ENCODE measurements at regions not wholly inside any gene's neighbourhood (a gene's known extent, or its start where the extent isn't known, plus 50 kb on each side); places are given as distances from the start of the nearest gene placed in this dataset.
"Not testable (repeated sequence)": the region's sequence is repeated elsewhere in the genome, so short reads cannot be mapped to it uniquely, and the experiment has no call there.

DNA sequence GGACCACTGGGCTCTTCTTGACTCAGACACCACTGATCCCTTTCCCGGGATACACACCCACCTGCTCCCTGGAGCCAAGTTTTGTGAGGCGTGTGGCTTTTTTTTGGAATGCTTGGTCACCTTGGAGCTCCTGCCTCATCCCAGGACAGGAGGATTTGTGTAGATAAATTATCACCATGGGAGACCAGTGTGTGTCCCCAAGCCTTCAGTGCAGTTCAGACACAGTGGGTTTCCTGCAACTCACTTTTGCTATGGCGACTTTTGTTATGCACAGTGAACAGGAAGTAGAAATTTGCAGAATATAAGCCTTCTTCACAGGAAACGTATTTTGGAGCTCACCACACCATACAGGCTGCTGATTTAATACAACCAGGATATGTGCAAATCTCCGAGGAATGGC is 357.4 kb downstream of the PAX1 start:
- TF ChIP-seq, protein P1, sequence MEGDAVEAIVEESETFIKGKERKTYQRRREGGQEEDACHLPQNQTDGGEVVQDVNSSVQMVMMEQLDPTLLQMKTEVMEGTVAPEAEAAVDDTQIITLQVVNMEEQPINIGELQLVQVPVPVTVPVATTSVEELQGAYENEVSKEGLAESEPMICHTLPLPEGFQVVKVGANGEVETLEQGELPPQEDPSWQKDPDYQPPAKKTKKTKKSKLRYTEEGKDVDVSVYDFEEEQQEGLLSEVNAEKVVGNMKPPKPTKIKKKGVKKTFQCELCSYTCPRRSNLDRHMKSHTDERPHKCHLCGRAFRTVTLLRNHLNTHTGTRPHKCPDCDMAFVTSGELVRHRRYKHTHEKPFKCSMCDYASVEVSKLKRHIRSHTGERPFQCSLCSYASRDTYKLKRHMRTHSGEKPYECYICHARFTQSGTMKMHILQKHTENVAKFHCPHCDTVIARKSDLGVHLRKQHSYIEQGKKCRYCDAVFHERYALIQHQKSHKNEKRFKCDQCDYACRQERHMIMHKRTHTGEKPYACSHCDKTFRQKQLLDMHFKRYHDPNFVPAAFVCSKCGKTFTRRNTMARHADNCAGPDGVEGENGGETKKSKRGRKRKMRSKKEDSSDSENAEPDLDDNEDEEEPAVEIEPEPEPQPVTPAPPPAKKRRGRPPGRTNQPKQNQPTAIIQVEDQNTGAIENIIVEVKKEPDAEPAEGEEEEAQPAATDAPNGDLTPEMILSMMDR (IDR thresholded peaks at IDR 0.05; ENCODE audit: insufficient read depth, low read depth, low read length) = no peak
- ChIA-PET CTCF (no interaction called here), POLR2A (no interaction called here)
- H3K4me3 ChIP-seq (ENCODE audit: low read depth, low read length) = no peak overlapping the region
- no peaks in the 10 kb centered on the region for H3K36me3 ChIP-seq (ENCODE audit: control insufficient read depth, insufficient read depth, low read length)
- no peak for DNase-seq (ENCODE audit: low read depth)
- H3K27me3 ChIP-seq (ENCODE audit: control insufficient read depth, insufficient read depth, low read length) = no peaks in the 10 kb centered on the region

DNA sequence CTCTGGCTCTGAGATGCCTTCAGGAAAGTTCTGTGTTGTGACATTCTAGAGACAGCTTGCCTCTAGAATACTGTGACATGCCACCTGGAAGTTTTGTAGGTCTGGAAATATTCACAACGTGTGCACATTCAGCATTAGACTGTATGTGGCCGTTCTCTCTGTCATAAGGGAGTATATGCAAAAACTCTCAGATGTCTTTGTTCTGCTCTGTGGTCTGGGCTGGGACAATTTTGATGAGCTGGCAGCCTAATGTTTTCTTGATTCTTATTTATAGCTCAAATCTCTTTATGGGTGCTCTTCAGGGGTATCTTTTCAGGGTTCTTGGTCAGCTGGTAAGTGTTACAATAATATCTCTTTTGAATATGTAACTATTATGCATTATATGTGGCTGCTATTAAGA is 355.1 kb downstream of the PAX1 start:
- no peak for DNase-seq (ENCODE audit: low read depth)
- no peak overlapping the region for H3K4me3 ChIP-seq (ENCODE audit: low read depth, low read length)
- H3K36me3 ChIP-seq (ENCODE audit: control insufficient read depth, insufficient read depth, low read length) = no peaks in the 10 kb centered on the region
- TF ChIP-seq, protein P1 (IDR thresholded peaks at IDR 0.05; ENCODE audit: insufficient read depth, low read depth, low read length) = no peak
- H3K27me3 ChIP-seq (ENCODE audit: control insufficient read depth, insufficient read depth, low read length) = no peaks in the 10 kb centered on the region
- ChIA-PET POLR2A (no interaction called here), CTCF (interaction anchor here (0.6 kb wide), 1 partner anchor 218 kb away, joined by 5 read pairs; no protein-coding TSS in a partner anchor)

DNA sequence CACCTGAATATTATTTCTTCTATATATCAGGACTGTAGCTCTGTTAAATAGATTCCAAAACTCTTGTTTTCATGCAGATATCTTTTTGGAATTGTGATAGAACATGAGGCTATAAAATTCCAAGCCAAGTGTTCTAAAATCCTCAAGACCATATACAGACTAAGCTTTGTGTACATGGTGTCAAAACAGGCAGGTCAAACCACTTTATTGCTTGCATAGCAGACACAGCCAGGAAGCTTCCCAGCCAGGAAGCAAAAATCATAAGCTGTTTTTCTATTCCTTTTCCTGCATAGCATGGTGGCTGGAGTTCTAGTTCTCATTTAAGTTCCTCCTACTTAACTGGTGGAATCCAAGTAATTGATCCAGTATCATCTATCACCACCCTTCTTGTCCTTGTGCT is 353.3 kb downstream of the PAX1 start:
- TF ChIP-seq, protein P1 (IDR thresholded peaks at IDR 0.05; ENCODE audit: insufficient read depth, low read depth, low read length) = no peak
- H3K4me3 ChIP-seq (ENCODE audit: low read depth, low read length) = no peak overlapping the region
- DNase-seq (ENCODE audit: low read depth) = no peak
- POLR2A ChIA-PET = no interaction called here
- no peaks in the 10 kb centered on the region for H3K27me3 ChIP-seq (ENCODE audit: control insufficient read depth, insufficient read depth, low read length)
- CTCF ChIA-PET = no interaction called here
- no peaks in the 10 kb centered on the region for H3K36me3 ChIP-seq (ENCODE audit: control insufficient read depth, insufficient read depth, low read length)

DNA sequence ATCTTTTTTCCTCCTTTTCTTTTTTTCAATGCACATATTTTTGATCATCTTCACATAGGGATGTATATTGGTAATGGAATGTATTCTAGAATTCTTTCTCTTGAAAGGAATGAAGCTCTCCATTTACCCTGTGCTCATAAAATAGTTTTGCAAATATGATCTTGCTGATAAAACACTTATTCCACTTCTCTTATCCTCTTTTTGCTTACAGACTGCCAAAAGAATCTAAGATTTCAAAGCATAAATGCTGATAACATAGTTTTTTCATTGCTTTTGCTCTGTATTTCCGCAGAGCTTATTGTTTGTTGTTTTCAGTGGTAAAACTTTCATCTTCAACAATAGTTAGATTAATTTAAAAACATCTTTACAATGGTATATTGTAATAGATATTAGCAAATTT is 350.5 kb downstream of the PAX1 start:
- POLR2A ChIA-PET = no interaction called here
- no peak for DNase-seq (ENCODE audit: low read depth)
- no peak overlapping the region for H3K4me3 ChIP-seq (ENCODE audit: low read depth, low read length)
- TF ChIP-seq, protein P1 (IDR thresholded peaks at IDR 0.05; ENCODE audit: insufficient read depth, low read depth, low read length) = no peak
- H3K36me3 ChIP-seq (ENCODE audit: control insufficient read depth, insufficient read depth, low read length) = no peaks in the 10 kb centered on the region
- no peaks in the 10 kb centered on the region for H3K27me3 ChIP-seq (ENCODE audit: control insufficient read depth, insufficient read depth, low read length)
- CTCF ChIA-PET = no interaction called here

DNA sequence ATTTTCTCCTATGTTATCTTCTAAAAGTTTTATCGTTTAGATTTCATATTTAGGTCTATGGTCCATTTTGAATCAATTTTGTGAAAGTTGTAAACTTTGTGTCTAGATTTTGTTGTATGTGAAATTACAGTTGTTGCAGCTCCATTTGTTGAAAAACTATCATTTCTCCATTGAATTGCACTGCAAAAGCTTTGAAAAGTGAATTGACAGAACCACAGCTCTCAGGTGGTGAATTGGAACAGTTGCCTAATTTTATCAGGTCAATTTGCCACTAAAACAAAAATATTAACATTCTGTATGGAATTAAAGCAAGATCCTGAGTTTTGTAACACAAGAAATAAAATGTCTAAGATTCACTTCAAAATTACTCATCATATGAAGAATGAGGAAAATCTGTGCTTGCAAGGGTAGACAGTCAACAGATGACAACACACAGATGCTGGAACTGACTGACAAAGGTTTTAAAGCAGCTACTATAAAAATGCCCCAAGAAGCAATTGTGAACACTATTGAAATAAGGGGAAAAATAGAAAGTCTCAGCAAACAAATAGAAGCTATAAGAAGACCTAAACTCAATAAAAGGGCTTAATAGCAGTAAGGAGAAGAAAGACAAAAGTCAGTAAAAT is 346.7 kb downstream of the PAX1 start:
- CTCF ChIA-PET = no interaction called here
- H3K4me3 ChIP-seq (ENCODE audit: low read depth, low read length) = no peak overlapping the region
- no peak for DNase-seq (ENCODE audit: low read depth)
- H3K27me3 ChIP-seq (ENCODE audit: control insufficient read depth, insufficient read depth, low read length) = no peaks in the 10 kb centered on the region
- TF ChIP-seq, protein P1 (IDR thresholded peaks at IDR 0.05; ENCODE audit: insufficient read depth, low read depth, low read length) = no peak
- POLR2A ChIA-PET = no interaction called here
- H3K36me3 ChIP-seq (ENCODE audit: control insufficient read depth, insufficient read depth, low read length) = no peaks in the 10 kb centered on the region

DNA sequence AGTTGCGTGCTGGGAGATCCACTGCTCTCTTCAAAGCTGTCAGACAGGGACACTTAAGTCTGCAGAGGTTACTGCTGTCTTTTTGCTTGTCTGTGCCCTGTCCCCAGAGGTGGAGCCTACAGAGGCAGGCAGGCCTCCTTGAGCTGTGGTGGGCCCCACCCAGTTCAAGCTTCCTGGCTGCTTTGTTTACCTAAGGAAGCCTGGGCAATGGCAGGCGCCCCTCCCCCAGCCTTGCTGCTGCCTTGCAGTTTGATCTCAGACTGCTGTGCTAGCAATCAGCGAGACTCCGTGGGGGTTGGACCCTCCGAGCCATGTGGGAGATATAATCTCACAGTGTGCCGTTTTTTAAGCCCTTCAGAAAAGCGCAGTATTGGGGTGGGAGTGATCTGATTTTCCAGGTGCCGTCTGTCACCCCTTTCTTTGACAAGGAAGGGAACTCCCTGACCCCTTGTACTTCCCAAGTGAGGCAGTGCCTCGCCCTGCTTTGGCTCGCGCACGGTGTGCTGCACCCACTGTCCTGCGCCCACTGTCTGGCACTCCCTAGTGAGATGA is 340.6 kb downstream of the PAX1 start:
- POLR2A ChIA-PET; H3K27me3 ChIP-seq (ENCODE audit: control insufficient read depth, insufficient read depth, low read length); DNase-seq (ENCODE audit: low read depth); CTCF ChIA-PET; H3K36me3 ChIP-seq (ENCODE audit: control insufficient read depth, insufficient read depth, low read length); H3K4me3 ChIP-seq (ENCODE audit: low read depth, low read length): not testable (repeated sequence)

Data from BJ (cell line).